Muscle of leg (tissue), 3 donors: ENCODE measurements at regions not wholly inside any gene's neighbourhood (a gene's known extent, or its start where the extent isn't known, plus 50 kb on each side); places are given as distances from the start of the nearest gene placed in this dataset.
"Not testable (repeated sequence)": the region's sequence is repeated elsewhere in the genome, so short reads cannot be mapped to it uniquely, and the experiment has no call there.

Experiments used
- DNase-seq: peaks from one replicate; pipeline ENCODE4 v3.0.0; 2013
- H3K27ac ChIP-seq: one replicate; pipeline ENCODE4 v1.5.1; 2013; ENCODE audit warnings: mild to moderate bottlenecking, low read length, control low read depth
- H3K27me3 ChIP-seq: one replicate; pipeline ENCODE4 v1.6.1; 2013; ENCODE audit warnings: low read length; ENCODE audit not compliant: control insufficient read depth, insufficient read depth
- H3K36me3 ChIP-seq: one replicate; pipeline ENCODE4 v1.6.1; 2013; ENCODE audit warnings: low read length; ENCODE audit not compliant: control insufficient read depth, insufficient read depth
- H3K4me1 ChIP-seq: one replicate; pipeline ENCODE4 v1.6.1; 2013; ENCODE audit warnings: low read length; ENCODE audit not compliant: control insufficient read depth, insufficient read depth
- H3K4me3 ChIP-seq: one replicate; pipeline ENCODE4 v1.5.1; 2013; ENCODE audit warnings: low read length, control low read depth
- H3K9me3 ChIP-seq: replicated peaks from 2 replicates; pipeline ENCODE4 v1.6.1; 2013; ENCODE audit warnings: low read depth, low read length; ENCODE audit not compliant: control insufficient read depth
- WGBS: methylation state at CpG from one replicate; pipeline ENCODE4 v1.1.5; 2013; ENCODE audit warnings: missing lambda C conversion rate; ENCODE audit not compliant: insufficient coverage; 5-methylcytosine and 5-hydroxymethylcytosine counted together

DNA sequence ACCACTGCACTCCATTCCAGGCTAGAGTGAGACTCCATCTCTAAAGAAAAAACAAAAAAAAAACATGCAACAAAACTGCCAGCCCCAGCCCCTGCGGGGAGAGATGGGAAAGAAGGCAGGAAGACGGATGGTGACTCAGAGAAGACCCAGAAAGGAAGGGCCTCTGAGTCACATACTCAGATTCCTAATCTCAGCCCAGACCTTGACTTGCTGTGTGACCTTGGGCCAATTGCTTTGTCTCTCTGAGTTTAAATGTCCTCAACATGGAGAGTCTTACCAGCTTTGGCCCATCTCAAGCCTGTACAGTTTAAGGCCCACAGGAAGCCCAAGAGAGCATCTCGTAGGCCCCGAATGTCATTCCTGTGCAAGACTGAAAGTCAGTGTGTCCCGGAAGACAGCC, 86.5 kb upstream of the LHX1 start:
- H3K9me3 ChIP-seq = no peaks in the 10 kb centered on the region
- H3K27ac ChIP-seq = no peak overlapping the region
- peaks cover 4% of the 10 kb centered on the region for H3K27me3 ChIP-seq

DNA sequence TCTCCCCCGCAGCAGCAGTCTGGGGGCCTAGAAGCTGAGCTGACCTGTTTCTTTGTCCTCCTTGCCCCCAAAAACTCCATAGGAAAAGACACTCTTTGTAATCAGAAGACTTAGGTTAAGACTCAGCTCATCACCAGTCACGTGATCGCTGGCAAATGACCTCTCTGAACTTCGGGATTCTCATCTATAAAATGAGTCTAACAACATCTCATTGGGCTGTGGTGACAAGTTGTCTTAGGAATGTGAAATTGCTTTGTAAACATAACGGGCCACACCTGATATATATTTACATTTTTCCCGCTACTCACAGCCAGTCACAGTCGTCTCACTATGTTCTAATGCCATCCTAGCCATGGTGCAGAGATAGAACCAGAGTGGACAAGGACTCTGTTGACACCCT, 86.0 kb upstream of the LHX1 start:
- Histone ChIP-seq H3K27me3 (peaks cover 4% of the 10 kb centered on the region), H3K36me3 (no peaks in the 10 kb centered on the region), H3K4me1 (no peaks in the 10 kb centered on the region), H3K27ac (no peak overlapping the region), H3K9me3 (no peaks in the 10 kb centered on the region), H3K4me3 (no peak overlapping the region)
- WGBS = 100% methylated on average over 1 of the region's 7 CpGs
- DNase-seq = no peak

More for the DNA sequence above, 86.5 kb upstream of the LHX1 start:
- DNase-seq = no peak
- WGBS = 76% methylated on average over 5 of the region's 5 CpGs
- H3K4me1 ChIP-seq = no peaks in the 10 kb centered on the region
- H3K36me3 ChIP-seq = no peaks in the 10 kb centered on the region
- H3K4me3 ChIP-seq = no peak overlapping the region

DNA sequence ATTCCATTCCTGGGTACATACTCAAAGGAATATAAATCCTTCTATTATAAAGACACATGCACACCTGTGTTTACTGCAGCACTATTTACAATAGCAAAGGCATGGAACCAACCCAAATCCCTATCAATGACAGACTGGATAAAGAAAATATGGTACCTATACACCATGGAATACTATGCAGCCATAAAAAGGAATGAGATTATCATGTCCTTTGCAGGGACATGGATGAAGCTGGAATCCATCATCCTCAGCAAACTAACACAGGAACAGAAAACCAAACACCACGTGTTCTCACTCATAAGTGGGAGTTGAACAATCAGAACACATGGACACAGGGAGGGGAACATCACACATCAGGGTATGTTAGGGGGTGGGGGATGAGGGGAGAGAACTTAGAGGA, 84.8 kb upstream of the LHX1 start:
- H3K27me3 ChIP-seq, H3K27ac ChIP-seq, H3K4me3 ChIP-seq, H3K9me3 ChIP-seq, H3K36me3 ChIP-seq, H3K4me1 ChIP-seq, DNase-seq: not testable (repeated sequence)
- no CpG with 5 or more reads among the region's 1 CpG for WGBS

DNA sequence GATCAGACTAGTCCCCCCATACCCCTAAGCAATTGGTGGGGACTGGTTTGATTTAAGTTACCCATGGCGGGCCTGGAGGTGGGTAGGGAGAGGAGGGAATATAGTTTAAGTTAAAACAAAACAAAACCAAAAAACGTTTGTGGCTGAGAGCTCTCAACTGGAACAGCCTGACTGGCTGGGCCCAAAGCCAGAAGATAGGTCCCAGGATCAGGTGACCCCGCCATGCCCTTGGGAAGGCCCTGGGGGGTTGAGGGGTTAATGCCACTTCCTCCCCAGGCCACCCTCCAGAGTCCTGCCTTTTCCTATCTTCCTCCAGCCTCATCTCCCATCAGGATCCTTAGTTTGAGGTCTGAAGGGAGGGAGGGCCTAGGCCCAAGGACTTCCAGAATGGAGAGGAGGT, 82.3 kb upstream of the LHX1 start:
- H3K27ac ChIP-seq = no peak overlapping the region
- peaks cover 28% of the 10 kb centered on the region for H3K4me1 ChIP-seq
- no peaks in the 10 kb centered on the region for H3K9me3 ChIP-seq
- no peaks in the 10 kb centered on the region for H3K36me3 ChIP-seq
- no peak for DNase-seq
- peaks cover 6% of the 10 kb centered on the region for H3K27me3 ChIP-seq
- no peak overlapping the region for H3K4me3 ChIP-seq
- no CpG with 5 or more reads among the region's 3 CpGs for WGBS

DNA sequence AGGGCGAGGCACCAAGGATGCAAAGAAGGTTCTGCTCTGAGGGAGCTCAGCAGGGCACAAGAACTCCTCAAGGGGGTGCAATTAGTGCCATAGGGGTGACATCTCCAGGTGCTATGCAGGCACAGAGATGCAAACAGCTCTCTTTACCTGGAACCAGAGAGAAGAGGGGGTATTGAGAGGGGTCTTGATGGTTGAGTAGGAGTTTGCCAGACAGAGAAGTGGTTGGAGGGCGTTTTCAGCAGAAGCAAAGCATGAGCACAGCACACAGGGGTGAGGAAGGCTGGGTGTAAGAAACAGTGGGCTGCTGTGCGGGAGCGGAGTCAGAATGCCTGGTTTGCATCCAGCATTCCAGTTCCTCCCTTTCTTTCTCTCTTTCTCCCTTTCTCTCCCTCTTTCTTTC, 81.8 kb upstream of the LHX1 start:
- 75% methylated on average over 1 of the region's 4 CpGs for WGBS
- no peak for DNase-seq
- H3K4me1 ChIP-seq = peaks cover 33% of the 10 kb centered on the region
- no peaks in the 10 kb centered on the region for H3K9me3 ChIP-seq
- no peaks in the 10 kb centered on the region for H3K36me3 ChIP-seq
- H3K4me3 ChIP-seq = no peak overlapping the region
- H3K27me3 ChIP-seq = peaks cover 6% of the 10 kb centered on the region
- H3K27ac ChIP-seq = no peak overlapping the region

DNA sequence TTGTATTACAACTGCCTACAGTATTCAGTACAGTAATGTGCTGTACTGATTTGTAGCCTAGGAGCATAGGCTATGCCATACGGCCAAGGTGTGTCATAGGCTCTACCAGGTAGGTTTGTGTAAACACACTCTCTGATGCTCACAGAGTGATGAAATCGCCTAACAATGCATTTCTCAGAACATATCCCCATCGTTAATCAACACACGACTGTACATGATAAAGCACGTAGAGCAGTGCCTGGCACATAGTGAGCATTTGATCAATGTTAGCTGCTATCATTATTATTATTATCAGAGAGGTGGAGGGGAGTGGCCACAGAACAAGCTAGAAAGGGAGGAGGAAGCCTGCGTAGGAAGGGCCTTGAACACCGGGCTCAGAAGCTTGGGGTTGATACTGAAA, 81.1 kb upstream of the LHX1 start:
- peaks cover 6% of the 10 kb centered on the region for H3K27me3 ChIP-seq
- no peak overlapping the region for H3K4me3 ChIP-seq
- no peak for DNase-seq
- H3K27ac ChIP-seq = no peak overlapping the region
- no peaks in the 10 kb centered on the region for H3K36me3 ChIP-seq
- H3K9me3 ChIP-seq = no peaks in the 10 kb centered on the region
- 70% methylated on average over 2 of the region's 7 CpGs for WGBS
- H3K4me1 ChIP-seq = peaks cover 33% of the 10 kb centered on the region

DNA sequence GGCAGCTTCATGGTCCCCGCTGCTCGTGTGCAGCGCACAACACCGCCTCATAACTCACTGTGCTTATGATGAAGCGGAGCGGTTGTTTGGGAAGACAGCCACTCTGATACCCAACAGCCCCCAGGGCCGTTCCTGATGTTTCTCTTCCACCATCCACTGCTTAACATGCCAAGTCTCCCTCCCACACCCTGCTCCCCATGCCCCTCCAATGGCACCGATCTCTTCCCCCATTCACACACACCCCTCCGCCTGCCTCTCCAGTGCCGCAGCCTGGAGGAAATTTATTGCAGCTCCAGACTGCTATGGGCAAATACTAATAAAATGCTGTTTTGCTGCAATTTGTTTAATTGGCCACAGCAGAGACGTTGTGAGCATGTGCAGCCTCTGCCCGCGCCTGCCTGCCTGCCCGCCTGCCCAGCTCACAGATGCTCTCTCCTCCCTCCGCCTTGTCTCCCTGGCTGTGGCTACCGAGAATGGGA, 80.3 kb upstream of the LHX1 start:
- DNase-seq = peak; percentile 8
- WGBS = 52% methylated on average over 7 of the region's 16 CpGs

DNA sequence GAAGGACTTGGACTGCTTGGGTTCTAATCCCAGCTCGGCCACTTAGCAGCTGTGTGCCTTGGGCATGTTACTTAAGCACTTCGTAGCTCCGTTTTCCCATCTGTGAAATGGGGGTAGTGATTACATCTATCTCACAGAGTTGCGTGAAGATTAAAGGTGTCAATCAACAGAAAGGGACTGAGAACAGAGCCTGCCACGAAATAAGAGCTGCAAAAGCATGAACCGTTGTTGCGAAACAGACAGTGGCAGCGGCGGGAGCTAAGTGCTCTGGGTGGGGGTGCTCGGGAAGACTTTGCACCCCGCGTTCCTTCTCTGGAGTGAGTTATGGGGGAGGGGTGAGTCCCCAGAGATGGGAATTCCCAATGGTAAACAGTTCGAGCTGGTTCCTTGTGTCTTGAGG, 79.6 kb upstream of the LHX1 start:
- Histone ChIP-seq H3K36me3 (no peaks in the 10 kb centered on the region), H3K9me3 (no peaks in the 10 kb centered on the region), H3K27ac (no peak overlapping the region), H3K27me3 (peaks cover 6% of the 10 kb centered on the region), H3K4me3 (no peak overlapping the region), H3K4me1 (peaks cover 33% of the 10 kb centered on the region)
- 65% methylated on average over 13 of the region's 13 CpGs for WGBS
- no peak for DNase-seq

More for the DNA sequence above, 80.3 kb upstream of the LHX1 start:
- Histone ChIP-seq H3K9me3 (no peaks in the 10 kb centered on the region), H3K36me3 (no peaks in the 10 kb centered on the region), H3K4me3 (no peak overlapping the region), H3K27ac (no peak overlapping the region), H3K27me3 (peaks cover 6% of the 10 kb centered on the region), H3K4me1 (peaks cover 33% of the 10 kb centered on the region)

DNA sequence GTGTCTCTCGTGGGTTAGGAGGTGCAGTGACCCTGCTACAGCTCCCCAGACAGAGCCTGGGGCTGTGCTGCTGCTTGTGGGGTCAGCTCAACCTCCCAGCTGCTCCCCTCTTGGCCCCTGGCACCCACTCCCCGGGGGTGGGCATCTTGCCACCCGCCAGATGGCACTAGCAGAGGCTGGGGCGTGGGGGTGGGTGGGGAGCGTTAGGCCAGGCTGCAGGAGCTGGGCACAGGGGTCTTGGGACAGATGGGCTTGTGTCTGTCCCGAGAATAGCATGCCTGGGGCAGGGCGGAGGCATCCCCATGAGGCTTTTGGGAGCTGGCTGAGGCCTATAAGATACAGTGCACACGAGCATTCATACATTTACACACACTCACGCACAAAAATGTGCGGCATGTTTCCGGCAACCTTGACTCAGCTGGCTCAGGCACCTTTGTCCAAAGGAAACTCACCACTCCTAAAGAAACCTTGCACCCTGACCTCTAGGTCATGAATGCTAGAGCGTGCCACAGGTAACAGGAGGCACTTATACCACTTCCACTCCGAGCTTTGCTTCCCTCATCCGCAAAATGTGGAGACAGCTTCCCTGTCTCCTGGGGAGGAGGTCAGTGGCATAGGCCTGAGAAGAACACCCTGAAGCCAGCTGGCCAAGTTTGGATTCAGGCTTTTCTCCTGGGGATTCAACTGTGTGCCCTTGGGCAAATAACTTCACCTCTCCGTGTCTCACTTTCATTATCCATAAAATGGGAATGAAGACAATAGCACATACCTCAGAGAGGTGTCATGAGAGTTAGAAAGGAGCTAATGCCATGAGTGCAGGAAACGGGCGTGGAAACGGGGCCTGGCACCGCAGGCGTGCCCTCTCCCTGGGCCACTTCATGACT, 78.9 kb upstream of the LHX1 start:
- WGBS = 78% methylated on average over 11 of the region's 20 CpGs
- peaks cover 33% of the 10 kb centered on the region for H3K4me1 ChIP-seq
- DNase-seq = peak; percentile 8
- peaks cover 6% of the 10 kb centered on the region for H3K27me3 ChIP-seq
- H3K9me3 ChIP-seq = no peaks in the 10 kb centered on the region
- H3K4me3 ChIP-seq = no peak overlapping the region
- no peak overlapping the region for H3K27ac ChIP-seq
- no peaks in the 10 kb centered on the region for H3K36me3 ChIP-seq

DNA sequence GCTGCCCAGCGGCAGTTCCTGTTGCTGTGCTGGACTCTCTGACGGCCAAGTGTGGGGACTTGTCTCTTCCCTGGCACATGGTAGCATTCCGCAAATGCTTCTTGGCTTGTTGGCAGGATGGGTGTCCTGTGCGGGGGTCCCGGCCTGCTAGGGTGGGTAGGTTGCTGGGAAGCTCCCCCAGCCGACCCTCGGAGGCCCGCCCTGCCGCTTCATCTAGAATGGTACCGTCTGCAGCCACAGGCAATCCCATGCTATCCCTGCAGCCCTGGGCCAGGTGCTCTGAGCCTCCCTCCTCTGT, 78.3 kb upstream of the LHX1 start:
- Histone ChIP-seq H3K4me3 (no peak overlapping the region), H3K36me3 (no peaks in the 10 kb centered on the region), H3K27ac (peak overlapping the region; percentile 47), H3K27me3 (peaks cover 6% of the 10 kb centered on the region), H3K4me1 (peaks cover 33% of the 10 kb centered on the region), H3K9me3 (no peaks in the 10 kb centered on the region)
- DNase-seq = peak; percentile 16
- 69% methylated on average over 9 of the region's 10 CpGs for WGBS
